ENCODE measurements at regions not wholly inside any gene's neighbourhood (a gene's known extent, or its start where the extent isn't known, plus 50 kb on each side); places are given as distances from the start of the nearest gene placed in this dataset.

DNA sequence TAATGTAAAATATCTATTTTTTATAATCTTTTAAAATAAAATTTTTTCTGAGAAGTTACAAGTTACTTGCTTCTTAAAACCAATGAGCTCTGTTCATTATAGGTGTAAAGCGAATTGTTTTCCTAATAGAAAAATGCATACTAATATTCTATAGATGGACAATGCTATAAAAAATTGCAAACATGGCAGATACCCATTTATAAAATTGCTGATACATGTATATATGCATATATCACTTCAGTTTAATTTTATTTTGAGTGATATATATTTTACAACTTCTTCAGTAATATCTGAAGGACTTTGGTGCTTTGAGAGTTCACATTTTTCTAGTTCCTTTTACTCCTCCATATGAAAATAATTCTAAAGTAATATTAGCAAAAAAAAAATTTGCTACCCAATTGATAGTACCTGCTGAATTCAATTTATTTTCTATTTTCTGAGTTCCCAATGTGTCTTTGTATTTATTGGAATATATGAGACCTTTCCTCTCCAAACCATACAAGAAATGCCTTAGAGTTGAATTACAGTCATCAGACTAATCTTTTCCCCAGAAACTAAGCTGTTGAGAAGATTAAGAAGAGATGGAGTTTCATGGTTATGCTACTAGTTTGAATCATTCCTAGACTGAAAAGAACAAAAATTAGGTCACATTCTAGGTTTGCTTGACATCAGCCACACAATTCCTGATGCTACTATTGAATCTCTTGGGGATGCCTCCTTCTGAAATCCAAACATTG is 1937.5 kb upstream of the SEL1L start:
- no peak for TF ChIP-seq SIN3A (IDR thresholded peaks at IDR 0.05; ENCODE audit: borderline replicate concordance, insufficient read depth, low read length)
- TF ChIP-seq FOXP2 (optimal IDR thresholded peaks at IDR 0.05; ENCODE audit: borderline replicate concordance, extremely low read depth, extremely low read length, insufficient read depth): no peak
- TF ChIP-seq TAF1 (IDR thresholded peaks at IDR 0.05; ENCODE audit: borderline replicate concordance, insufficient read depth, low read length): no peak
- TF ChIP-seq REST (IDR thresholded peaks at IDR 0.05; ENCODE audit: insufficient read depth in 1 of 2, low read depth in 2 of 2, low read length in 2 of 2): no peak
- TF ChIP-seq POLR2AphosphoS5 (IDR thresholded peaks at IDR 0.05; ENCODE audit: low read depth, low read length): no peak

DNA sequence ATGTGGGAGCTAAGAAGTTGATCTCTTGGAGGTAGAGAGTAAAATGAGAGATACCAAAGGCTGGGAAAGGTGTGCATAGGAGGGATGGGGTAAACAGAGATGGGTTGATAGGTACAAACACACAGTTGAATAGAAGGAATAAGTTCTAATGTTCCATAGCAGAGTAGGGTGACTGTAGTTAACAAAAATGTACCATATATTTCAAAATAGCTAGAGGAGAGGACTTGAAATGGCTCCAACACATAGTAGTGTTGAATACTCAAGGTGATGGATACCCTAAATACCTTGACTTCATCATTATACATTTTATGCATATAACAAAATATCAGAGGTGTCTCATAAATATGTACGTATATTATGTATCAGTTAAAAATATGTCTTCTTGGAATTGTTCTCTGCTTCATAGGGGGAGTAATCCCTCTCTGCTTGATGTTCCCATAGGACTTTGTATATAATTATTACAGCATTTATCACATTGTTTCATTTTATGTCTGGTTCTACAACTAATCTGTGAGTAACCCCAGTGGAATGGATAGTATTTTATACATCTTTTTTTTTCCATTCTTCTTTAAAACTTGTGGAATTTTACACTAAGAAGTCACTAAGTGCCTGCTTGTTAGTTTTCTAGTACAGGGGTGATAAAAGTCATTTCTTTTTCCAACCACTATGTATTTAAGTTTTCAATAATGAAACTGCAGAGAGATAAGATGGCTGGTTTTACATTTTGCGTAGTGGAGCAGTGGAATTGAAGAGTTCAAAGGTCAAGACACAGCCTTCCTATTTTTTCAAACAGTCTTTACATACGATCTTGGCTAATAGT is 1940.0 kb upstream of the SEL1L start:
- no peak for TF ChIP-seq REST (IDR thresholded peaks at IDR 0.05; ENCODE audit: insufficient read depth in 1 of 2, low read depth in 2 of 2, low read length in 2 of 2)
- no peak for TF ChIP-seq TAF1 (IDR thresholded peaks at IDR 0.05; ENCODE audit: borderline replicate concordance, insufficient read depth, low read length)
- TF ChIP-seq FOXP2 (optimal IDR thresholded peaks at IDR 0.05; ENCODE audit: borderline replicate concordance, extremely low read depth, extremely low read length, insufficient read depth): no peak
- no peak for TF ChIP-seq SIN3A (IDR thresholded peaks at IDR 0.05; ENCODE audit: borderline replicate concordance, insufficient read depth, low read length)
- TF ChIP-seq POLR2AphosphoS5 (IDR thresholded peaks at IDR 0.05; ENCODE audit: low read depth, low read length): no peak

- TF ChIP-seq FOXP2 (optimal IDR thresholded peaks at IDR 0.05; ENCODE audit: borderline replicate concordance, extremely low read depth, extremely low read length, insufficient read depth) (no peak), SIN3A (IDR thresholded peaks at IDR 0.05; ENCODE audit: borderline replicate concordance, insufficient read depth, low read length) (no peak), REST (IDR thresholded peaks at IDR 0.05; ENCODE audit: insufficient read depth in 1 of 2, low read depth in 2 of 2, low read length in 2 of 2) (no peak), TAF1 (IDR thresholded peaks at IDR 0.05; ENCODE audit: borderline replicate concordance, insufficient read depth, low read length) (no peak), POLR2AphosphoS5 (IDR thresholded peaks at IDR 0.05; ENCODE audit: low read depth, low read length) (no peak)
Measured at GRCh38 chr14:83478741-83479140, 1945.1 kb upstream of the SEL1L start.

GRCh38 chr14:83483063-83483462 is 1949.4 kb upstream of the SEL1L start:
- TF ChIP-seq REST (IDR thresholded peaks at IDR 0.05; ENCODE audit: insufficient read depth in 1 of 2, low read depth in 2 of 2, low read length in 2 of 2): no peak
- no peak for TF ChIP-seq SIN3A (IDR thresholded peaks at IDR 0.05; ENCODE audit: borderline replicate concordance, insufficient read depth, low read length)
- TF ChIP-seq FOXP2 (optimal IDR thresholded peaks at IDR 0.05; ENCODE audit: borderline replicate concordance, extremely low read depth, extremely low read length, insufficient read depth): no peak
- no peak for TF ChIP-seq POLR2AphosphoS5 (IDR thresholded peaks at IDR 0.05; ENCODE audit: low read depth, low read length)
- no peak for TF ChIP-seq TAF1 (IDR thresholded peaks at IDR 0.05; ENCODE audit: borderline replicate concordance, insufficient read depth, low read length)
